Glutamatergic neuron (in vitro differentiated cells): ENCODE measurements at regions not wholly inside any gene's neighbourhood (a gene's known extent, or its start where the extent isn't known, plus 50 kb on each side); places are given as distances from the start of the nearest gene placed in this dataset.

Experiments
- DNase-seq: peaks from one replicate; pipeline ENCODE4 v3.0.0; 2022
- H3K27ac Mint-ChIP-seq: one replicate; pipeline ENCODE4 v1.8.0; 2020; ENCODE audit warnings: mild to moderate bottlenecking, mixed read lengths, inconsistent platforms; ENCODE audit not compliant: unreplicated experiment
- H3K27me3 Mint-ChIP-seq: one replicate; pipeline ENCODE4 v1.8.0; 2020; ENCODE audit warnings: mild to moderate bottlenecking, moderate library complexity, mixed read lengths, inconsistent platforms; ENCODE audit not compliant: unreplicated experiment
- H3K36me3 Mint-ChIP-seq: one replicate; pipeline ENCODE4 v1.8.0; 2020; ENCODE audit warnings: mild to moderate bottlenecking, mixed read lengths, inconsistent platforms; ENCODE audit not compliant: unreplicated experiment
- H3K4me1 Mint-ChIP-seq: one replicate; pipeline ENCODE4 v1.8.0; 2020; ENCODE audit warnings: mild to moderate bottlenecking, low read depth, mixed read lengths, inconsistent platforms; ENCODE audit not compliant: unreplicated experiment
- H3K4me3 Mint-ChIP-seq: one replicate; pipeline ENCODE4 v1.8.0; 2020; ENCODE audit warnings: mild to moderate bottlenecking, mixed read lengths, inconsistent platforms; ENCODE audit not compliant: unreplicated experiment
- H3K9me3 Mint-ChIP-seq: one replicate; pipeline ENCODE4 v1.8.0; 2020; ENCODE audit warnings: mild to moderate bottlenecking, moderate library complexity, mixed read lengths, inconsistent platforms; ENCODE audit not compliant: unreplicated experiment
- CTCF ChIP-seq: fragments of 200-600 bp; sonication (generic); IDR thresholded peaks from one replicate; pipeline ENCODE4 v1.5.0; 2021; ENCODE audit not compliant: partially characterized antibody, unreplicated experiment

GRCh38 chr21:38664315-38664714 lies 141.4 kb upstream of the ETS2 start:
- DNase-seq, result no peak
- peaks cover 7% of the 10 kb centered on the region for H3K27me3 Mint-ChIP-seq
- no peak for TF ChIP-seq CTCF
- H3K4me3 Mint-ChIP-seq, result no peak overlapping the region
- H3K36me3 Mint-ChIP-seq, result peaks cover 5% of the 10 kb centered on the region
- peaks cover 1% of the 10 kb centered on the region for H3K4me1 Mint-ChIP-seq
- peaks cover 6% of the 10 kb centered on the region for H3K9me3 Mint-ChIP-seq
- no peak overlapping the region for H3K27ac Mint-ChIP-seq

GRCh38 chr21:38664841-38665240 lies 140.9 kb upstream of the ETS2 start:
- H3K27me3 Mint-ChIP-seq, result peaks cover 5% of the 10 kb centered on the region

GRCh38 chr21:38667291-38667870 lies 138.3 kb upstream of the ETS2 start:
- no peak overlapping the region for H3K27ac Mint-ChIP-seq
- peaks cover 1% of the 10 kb centered on the region for H3K9me3 Mint-ChIP-seq
- H3K4me1 Mint-ChIP-seq, result no peaks in the 10 kb centered on the region
- no peak for DNase-seq
- no peak overlapping the region for H3K4me3 Mint-ChIP-seq
- peaks cover 2% of the 10 kb centered on the region for H3K27me3 Mint-ChIP-seq
- no peak for TF ChIP-seq CTCF
- no peaks in the 10 kb centered on the region for H3K36me3 Mint-ChIP-seq

More at GRCh38 chr21:38664841-38665240, 140.9 kb upstream of the ETS2 start:
- H3K4me3 Mint-ChIP-seq, result no peak overlapping the region
- peaks cover 3% of the 10 kb centered on the region for H3K9me3 Mint-ChIP-seq
- TF ChIP-seq CTCF, result no peak
- no peak overlapping the region for H3K27ac Mint-ChIP-seq
- no peak for DNase-seq
- H3K4me1 Mint-ChIP-seq, result peaks cover under 1% of the 10 kb centered on the region
- peaks cover 2% of the 10 kb centered on the region for H3K36me3 Mint-ChIP-seq

- no peak overlapping the region for H3K27ac Mint-ChIP-seq
Observed at GRCh38 chr21:38668067-38668466, 137.7 kb upstream of the ETS2 start.

More at GRCh38 chr21:38668067-38668466, 137.7 kb upstream of the ETS2 start:
- Mint-ChIP-seq H3K9me3 (peaks cover 1% of the 10 kb centered on the region), H3K27me3 (peaks cover 2% of the 10 kb centered on the region), H3K4me1 (no peaks in the 10 kb centered on the region), H3K4me3 (no peak overlapping the region), H3K36me3 (no peaks in the 10 kb centered on the region)
- no peak for DNase-seq
- TF ChIP-seq CTCF, result no peak
